ENCODE measurements at regions not wholly inside any gene's neighbourhood (a gene's known extent, or its start where the extent isn't known, plus 50 kb on each side); places are given as distances from the start of the nearest gene placed in this dataset.

- no peak for DNase-seq
- TF ChIP-seq CTCF (conservative IDR thresholded peaks at IDR 0.05), result peak; percentile 61
- H3K9me3 ChIP-seq (ENCODE audit: control insufficient read depth, low read length), result no peaks in the 10 kb centered on the region
- H3K4me3 Mint-ChIP-seq, result no peak overlapping the region
- H3K9ac ChIP-seq (ENCODE audit: extremely low read depth, low read length, poor library complexity, severe bottlenecking), result no peak overlapping the region
- no peaks in the 10 kb centered on the region for H3K9me3 Mint-ChIP-seq
- H3K36me3 ChIP-seq (ENCODE audit: control insufficient read depth, insufficient read depth, low read length), result no peaks in the 10 kb centered on the region
- no peak overlapping the region for H3K27ac ChIP-seq (ENCODE audit: low read depth, low read length)
- no peaks in the 10 kb centered on the region for H3K27me3 ChIP-seq (ENCODE audit: control insufficient read depth, insufficient read depth, low read length, poor library complexity, severe bottlenecking)
- no peaks in the 10 kb centered on the region for H3K36me3 Mint-ChIP-seq (ENCODE audit: low read depth)
- 82 to 87% methylated on average over 3 to 4 of the region's 4 CpGs for WGBS, 2 experiments (ENCODE audit: insufficient coverage in 1 of 2, insufficient read length in 1 of 2)
- H3K4me1 ChIP-seq (ENCODE audit: control insufficient read depth, insufficient read depth, low read length), result peaks cover 4% of the 10 kb centered on the region
- H3K27me3 Mint-ChIP-seq (ENCODE audit: insufficient read depth), result no peaks in the 10 kb centered on the region
- no peak overlapping the region for H3K4me3 ChIP-seq (ENCODE audit: low read length)
- peaks cover 21% of the 10 kb centered on the region for H3K4me1 Mint-ChIP-seq
- H3K27ac Mint-ChIP-seq, result no peak overlapping the region
Observed at GRCh38 chr2:20506201-20506685, 59.4 kb downstream of the RHOB start.

- Mint-ChIP-seq H3K27me3 (ENCODE audit: insufficient read depth) (no peaks in the 10 kb centered on the region), H3K36me3 (ENCODE audit: low read depth) (no peaks in the 10 kb centered on the region), H3K4me1 (peaks cover 21% of the 10 kb centered on the region), H3K27ac (no peak overlapping the region), H3K4me3 (no peak overlapping the region), H3K9me3 (no peaks in the 10 kb centered on the region)
- Histone ChIP-seq H3K27me3 (ENCODE audit: control insufficient read depth, insufficient read depth, low read length, poor library complexity, severe bottlenecking) (no peaks in the 10 kb centered on the region), H3K36me3 (ENCODE audit: control insufficient read depth, insufficient read depth, low read length) (no peaks in the 10 kb centered on the region), H3K4me3 (ENCODE audit: low read length) (no peak overlapping the region), H3K9me3 (ENCODE audit: control insufficient read depth, low read length) (no peaks in the 10 kb centered on the region), H3K9ac (ENCODE audit: extremely low read depth, low read length, poor library complexity, severe bottlenecking) (no peak overlapping the region), H3K4me1 (ENCODE audit: control insufficient read depth, insufficient read depth, low read length) (peaks cover 4% of the 10 kb centered on the region), H3K27ac (ENCODE audit: low read depth, low read length) (no peak overlapping the region)
- TF ChIP-seq CTCF (conservative IDR thresholded peaks at IDR 0.05), result no peak
- WGBS, 2 experiments (ENCODE audit: insufficient coverage in 1 of 2, insufficient read length in 1 of 2), result 63 to 85% methylated on average over 2 to 5 of the region's 5 CpGs
- no peak for DNase-seq
Observed at GRCh38 chr2:20507166-20507692, 60.4 kb downstream of the RHOB start.

GRCh38 chr2:20507711-20508110 is 60.8 kb downstream of the RHOB start:
- Mint-ChIP-seq H3K4me1 (peaks cover 21% of the 10 kb centered on the region), H3K9me3 (no peaks in the 10 kb centered on the region), H3K27me3 (ENCODE audit: insufficient read depth) (no peaks in the 10 kb centered on the region), H3K36me3 (ENCODE audit: low read depth) (no peaks in the 10 kb centered on the region), H3K4me3 (no peak overlapping the region), H3K27ac (no peak overlapping the region)
- DNase-seq, result no peak
- H3K9ac ChIP-seq (ENCODE audit: extremely low read depth, low read length, poor library complexity, severe bottlenecking), result no peak overlapping the region
- no peak overlapping the region for H3K27ac ChIP-seq (ENCODE audit: low read depth, low read length)
- peaks cover 4% of the 10 kb centered on the region for H3K4me1 ChIP-seq (ENCODE audit: control insufficient read depth, insufficient read depth, low read length)
- H3K27me3 ChIP-seq (ENCODE audit: control insufficient read depth, insufficient read depth, low read length, poor library complexity, severe bottlenecking), result no peaks in the 10 kb centered on the region
- no peaks in the 10 kb centered on the region for H3K36me3 ChIP-seq (ENCODE audit: control insufficient read depth, insufficient read depth, low read length)
- H3K4me3 ChIP-seq (ENCODE audit: low read length), result no peak overlapping the region
- no peaks in the 10 kb centered on the region for H3K9me3 ChIP-seq (ENCODE audit: control insufficient read depth, low read length)
- TF ChIP-seq CTCF (conservative IDR thresholded peaks at IDR 0.05), result no peak

Measured in endodermal cell (in vitro differentiated cells).